WTC11 (cell line): ENCODE measurements at regions not wholly inside any gene's neighbourhood (a gene's known extent, or its start where the extent isn't known, plus 50 kb on each side); places are given as distances from the start of the nearest gene placed in this dataset.

Source experiments
- ATAC-seq: fragments of 200-7000 bp; cut with Tn5 transposase; 2 replicates; pipeline ENCODE4 v1.10.0; 2021; ENCODE audit warnings: mild to moderate bottlenecking, moderate library complexity
- CTCF ChIA-PET: fragments of 300-600 bp; sonication (Branson Sonifier 250); formaldehyde crosslinking; loops from one replicate; lab custom pipeline; 2021; ENCODE audit warnings: antibody characterized with exemption; lab: Charles Lee
- POLR2A ChIA-PET: fragments of 350-600 bp; sonication (Branson Sonifier 250); formaldehyde crosslinking; loops from one replicate; lab custom pipeline; 2021; ENCODE audit warnings: antibody characterized with exemption; lab: Charles Lee
- DNase-seq: peaks from one replicate; pipeline ENCODE4 v3.0.0; 2021; ENCODE audit warnings: low spot score
- H3K27ac Mint-ChIP-seq: 2 replicates; pipeline ENCODE4 v1.8.0; 2021; ENCODE audit warnings: mixed read lengths
- H3K27me3 Mint-ChIP-seq: 2 replicates; pipeline ENCODE4 v1.8.0; 2021; ENCODE audit warnings: low read depth, mild to moderate bottlenecking, moderate library complexity, mixed read lengths
- H3K36me3 Mint-ChIP-seq: 2 replicates; pipeline ENCODE4 v1.8.0; 2021; ENCODE audit warnings: mixed read lengths
- H3K4me1 Mint-ChIP-seq: 2 replicates; pipeline ENCODE4 v1.8.0; 2022; ENCODE audit warnings: mixed read lengths
- H3K4me3 Mint-ChIP-seq: 2 replicates; pipeline ENCODE4 v1.8.0; 2021; ENCODE audit warnings: mild to moderate bottlenecking, moderate library complexity, mixed read lengths
- H3K9me3 Mint-ChIP-seq: 2 replicates; pipeline ENCODE4 v1.8.0; 2021; ENCODE audit warnings: mixed read lengths
- ATF1 ChIP-seq: sonication (generic); formaldehyde crosslinking; IDR thresholded peaks from 2 replicates; pipeline ENCODE4 v1.8.1; 2023; ENCODE audit warnings: mild to moderate bottlenecking, moderate library complexity, missing genetic modification reagents
- CREB1 ChIP-seq: sonication (generic); formaldehyde crosslinking; IDR thresholded peaks from 2 replicates; pipeline ENCODE4 v1.8.0; 2023; ENCODE audit warnings: mild to moderate bottlenecking, missing genetic modification reagents
- ELF4 ChIP-seq: sonication (generic); formaldehyde crosslinking; IDR thresholded peaks from 2 replicates; pipeline ENCODE4 v1.8.1; 2022; ENCODE audit warnings: low read depth, mild to moderate bottlenecking, moderate library complexity, missing genetic modification reagents
- GRHL2 ChIP-seq: fragments of 250-450 bp; sonication (Bioruptor Pico); IDR thresholded peaks from 2 replicates; pipeline ENCODE4 v1.8.0; 2022; ENCODE audit warnings: mild to moderate bottlenecking, moderate library complexity; ENCODE audit not compliant: insufficient replicate concordance, severe bottlenecking
- JAZF1 ChIP-seq: fragments of 250-450 bp; sonication (Bioruptor Pico); IDR thresholded peaks from 2 replicates; pipeline ENCODE4 v1.9.0; 2021; ENCODE audit warnings: moderate library complexity, mild to moderate bottlenecking, inconsistent platforms
- JUN ChIP-seq: sonication (generic); formaldehyde crosslinking; IDR thresholded peaks from 2 replicates; pipeline ENCODE4 v1.8.0; 2023; ENCODE audit warnings: mild to moderate bottlenecking, missing genetic modification reagents
- MYBL2 ChIP-seq: sonication (generic); formaldehyde crosslinking; IDR thresholded peaks from 2 replicates; pipeline ENCODE4 v1.8.1; 2023; ENCODE audit warnings: mild to moderate bottlenecking, moderate library complexity, missing genetic modification reagents
- NFATC4 ChIP-seq: fragments of 250-450 bp; sonication (Bioruptor Pico); IDR thresholded peaks from 2 replicates; pipeline ENCODE4 v1.9.0; 2021; ENCODE audit warnings: mild to moderate bottlenecking
- SMAD4 ChIP-seq: sonication (generic); formaldehyde crosslinking; IDR thresholded peaks from 2 replicates; pipeline ENCODE4 v1.8.0; 2022; ENCODE audit warnings: mild to moderate bottlenecking, missing genetic modification reagents
- SP1 ChIP-seq: sonication (generic); formaldehyde crosslinking; conservative IDR thresholded peaks from 2 replicates; pipeline ENCODE4 v1.8.1; 2022; ENCODE audit warnings: missing genetic modification reagents
- ZNF232 ChIP-seq: sonication (generic); formaldehyde crosslinking; IDR thresholded peaks from 2 replicates; pipeline ENCODE4 v1.8.0; 2022; ENCODE audit warnings: mild to moderate bottlenecking, missing genetic modification reagents
- ZNF671 ChIP-seq: fragments of 250-450 bp; sonication (Bioruptor Pico); IDR thresholded peaks from 2 replicates; pipeline ENCODE4 v1.8.0; 2021; ENCODE audit warnings: mild to moderate bottlenecking
- TF ChIP-seq, protein P1 (sequence below): sonication (generic); formaldehyde crosslinking; IDR thresholded peaks from 2 replicates; pipeline ENCODE4 v1.8.1; 2022; ENCODE audit warnings: mild to moderate bottlenecking, missing genetic modification reagents, moderate library complexity, borderline replicate concordance
- TF ChIP-seq, protein P2 (sequence below): fragments of 250-450 bp; sonication (Bioruptor Pico); IDR thresholded peaks from 2 replicates; pipeline ENCODE4 v1.9.0; 2021; ENCODE audit warnings: mild to moderate bottlenecking
- TF ChIP-seq, protein P3 (sequence below): sonication (generic); formaldehyde crosslinking; IDR thresholded peaks from 2 replicates; pipeline ENCODE4 v1.8.1; 2022; ENCODE audit warnings: low read depth, mild to moderate bottlenecking, moderate library complexity, missing genetic modification reagents, borderline replicate concordance
- TF ChIP-seq, protein P4 (sequence below): sonication (generic); formaldehyde crosslinking; IDR thresholded peaks from 2 replicates; pipeline ENCODE4 v1.8.0; 2022; ENCODE audit warnings: mild to moderate bottlenecking, missing genetic modification reagents
- TF ChIP-seq, protein P5 (sequence below): sonication (generic); formaldehyde crosslinking; IDR thresholded peaks from 2 replicates; pipeline ENCODE4 v1.8.1; 2022; ENCODE audit warnings: mild to moderate bottlenecking, moderate library complexity, missing genetic modification reagents

DNA sequence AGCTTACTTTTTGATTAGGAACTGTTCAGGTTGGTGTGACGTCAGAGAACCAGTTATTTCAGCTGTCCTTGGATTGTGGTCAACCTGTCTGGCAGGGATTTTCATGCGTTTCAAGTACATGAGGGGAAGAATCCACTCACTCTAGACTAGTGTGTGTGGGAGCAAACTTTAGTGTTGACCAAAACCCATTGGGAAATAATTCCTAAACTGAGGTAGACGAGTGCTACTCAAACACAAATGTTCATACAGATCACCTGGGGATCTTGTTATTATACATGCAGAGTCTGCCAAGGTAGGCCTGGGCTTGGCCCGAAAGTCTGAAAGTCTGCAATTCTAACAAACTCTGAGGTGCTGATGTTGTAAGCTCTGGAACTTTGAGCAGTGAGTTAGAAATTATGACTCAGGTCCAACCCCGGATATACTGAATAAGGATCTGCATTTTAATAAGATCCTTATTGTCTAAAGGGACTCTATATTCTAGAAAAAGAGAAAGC lies 111.1 kb upstream of the CREB5 start:
- no peak for DNase-seq
- CTCF ChIA-PET: interaction anchor here (1.4 to 1.5 kb wide), 2 partner anchors 8 to 63 kb away, joined by 3 to 6 read pairs; no protein-coding TSS in a partner anchor
- peaks cover 55% of the 10 kb centered on the region for H3K4me1 Mint-ChIP-seq

DNA sequence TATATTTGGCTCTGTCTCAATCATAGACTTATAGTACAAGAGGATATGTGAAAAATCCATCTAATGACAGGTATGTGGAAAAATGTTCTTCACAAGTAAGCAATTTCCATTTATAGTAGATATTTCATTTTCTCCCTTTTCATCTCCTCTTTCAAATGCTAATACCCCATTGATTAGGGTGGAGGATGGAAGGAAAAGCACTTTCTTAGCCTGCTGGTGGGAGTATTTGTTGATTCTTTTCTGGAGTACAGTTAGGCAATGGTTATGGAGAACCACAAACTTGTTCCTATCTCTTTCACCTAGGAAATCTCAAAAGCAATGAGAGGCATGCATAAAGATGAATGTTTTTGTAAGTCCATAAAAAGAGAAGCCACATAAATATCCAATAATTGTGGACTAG lies 108.0 kb upstream of the CREB5 start:
- no peaks in the 10 kb centered on the region for H3K36me3 Mint-ChIP-seq
- ChIA-PET CTCF (interaction anchor here (0.6 to 2.5 kb wide), 3 partner anchors 59 to 212 kb away, joined by 3 to 10 read pairs (median 7); no protein-coding TSS in a partner anchor), POLR2A (no interaction called here)
- ATAC-seq (peak; percentile 43; the same call in 1 of the 2 replicates), DNase-seq (no peak)
- no peak overlapping the region for H3K27ac Mint-ChIP-seq
- H3K9me3 Mint-ChIP-seq: no peaks in the 10 kb centered on the region
- H3K4me1 Mint-ChIP-seq: peaks cover 31% of the 10 kb centered on the region
- TF ChIP-seq JAZF1: no peak
- no peak for TF ChIP-seq CREB1 (CRISPR knock-in tag)
- TF ChIP-seq, protein P1, sequence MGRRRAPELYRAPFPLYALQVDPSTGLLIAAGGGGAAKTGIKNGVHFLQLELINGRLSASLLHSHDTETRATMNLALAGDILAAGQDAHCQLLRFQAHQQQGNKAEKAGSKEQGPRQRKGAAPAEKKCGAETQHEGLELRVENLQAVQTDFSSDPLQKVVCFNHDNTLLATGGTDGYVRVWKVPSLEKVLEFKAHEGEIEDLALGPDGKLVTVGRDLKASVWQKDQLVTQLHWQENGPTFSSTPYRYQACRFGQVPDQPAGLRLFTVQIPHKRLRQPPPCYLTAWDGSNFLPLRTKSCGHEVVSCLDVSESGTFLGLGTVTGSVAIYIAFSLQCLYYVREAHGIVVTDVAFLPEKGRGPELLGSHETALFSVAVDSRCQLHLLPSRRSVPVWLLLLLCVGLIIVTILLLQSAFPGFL (CRISPR knock-in tag): no peak
- H3K4me3 Mint-ChIP-seq: no peak overlapping the region
- no peaks in the 10 kb centered on the region; the same call in 1 of the 2 replicates for H3K27me3 Mint-ChIP-seq

More for the DNA sequence above, 111.1 kb upstream of the CREB5 start:
- no peaks in the 10 kb centered on the region for H3K36me3 Mint-ChIP-seq
- no peaks in the 10 kb centered on the region; the same call in 1 of the 2 replicates for H3K27me3 Mint-ChIP-seq
- TF ChIP-seq, protein P2, sequence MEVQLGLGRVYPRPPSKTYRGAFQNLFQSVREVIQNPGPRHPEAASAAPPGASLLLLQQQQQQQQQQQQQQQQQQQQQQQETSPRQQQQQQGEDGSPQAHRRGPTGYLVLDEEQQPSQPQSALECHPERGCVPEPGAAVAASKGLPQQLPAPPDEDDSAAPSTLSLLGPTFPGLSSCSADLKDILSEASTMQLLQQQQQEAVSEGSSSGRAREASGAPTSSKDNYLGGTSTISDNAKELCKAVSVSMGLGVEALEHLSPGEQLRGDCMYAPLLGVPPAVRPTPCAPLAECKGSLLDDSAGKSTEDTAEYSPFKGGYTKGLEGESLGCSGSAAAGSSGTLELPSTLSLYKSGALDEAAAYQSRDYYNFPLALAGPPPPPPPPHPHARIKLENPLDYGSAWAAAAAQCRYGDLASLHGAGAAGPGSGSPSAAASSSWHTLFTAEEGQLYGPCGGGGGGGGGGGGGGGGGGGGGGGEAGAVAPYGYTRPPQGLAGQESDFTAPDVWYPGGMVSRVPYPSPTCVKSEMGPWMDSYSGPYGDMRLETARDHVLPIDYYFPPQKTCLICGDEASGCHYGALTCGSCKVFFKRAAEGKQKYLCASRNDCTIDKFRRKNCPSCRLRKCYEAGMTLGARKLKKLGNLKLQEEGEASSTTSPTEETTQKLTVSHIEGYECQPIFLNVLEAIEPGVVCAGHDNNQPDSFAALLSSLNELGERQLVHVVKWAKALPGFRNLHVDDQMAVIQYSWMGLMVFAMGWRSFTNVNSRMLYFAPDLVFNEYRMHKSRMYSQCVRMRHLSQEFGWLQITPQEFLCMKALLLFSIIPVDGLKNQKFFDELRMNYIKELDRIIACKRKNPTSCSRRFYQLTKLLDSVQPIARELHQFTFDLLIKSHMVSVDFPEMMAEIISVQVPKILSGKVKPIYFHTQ: no peak
- no peak for TF ChIP-seq MYBL2
- TF ChIP-seq, protein P3, sequence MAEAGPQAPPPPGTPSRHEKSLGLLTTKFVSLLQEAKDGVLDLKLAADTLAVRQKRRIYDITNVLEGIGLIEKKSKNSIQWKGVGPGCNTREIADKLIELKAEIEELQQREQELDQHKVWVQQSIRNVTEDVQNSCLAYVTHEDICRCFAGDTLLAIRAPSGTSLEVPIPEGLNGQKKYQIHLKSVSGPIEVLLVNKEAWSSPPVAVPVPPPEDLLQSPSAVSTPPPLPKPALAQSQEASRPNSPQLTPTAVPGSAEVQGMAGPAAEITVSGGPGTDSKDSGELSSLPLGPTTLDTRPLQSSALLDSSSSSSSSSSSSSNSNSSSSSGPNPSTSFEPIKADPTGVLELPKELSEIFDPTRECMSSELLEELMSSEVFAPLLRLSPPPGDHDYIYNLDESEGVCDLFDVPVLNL: no peak
- TF ChIP-seq ELF4: no peak
- TF ChIP-seq SMAD4 (CRISPR knock-in tag): no peak
- no peak for TF ChIP-seq GRHL2 (CRISPR knock-in tag)
- TF ChIP-seq, protein P4, sequence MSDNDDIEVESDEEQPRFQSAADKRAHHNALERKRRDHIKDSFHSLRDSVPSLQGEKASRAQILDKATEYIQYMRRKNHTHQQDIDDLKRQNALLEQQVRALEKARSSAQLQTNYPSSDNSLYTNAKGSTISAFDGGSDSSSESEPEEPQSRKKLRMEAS (CRISPR knock-in tag): no peak
- TF ChIP-seq, protein P5, sequence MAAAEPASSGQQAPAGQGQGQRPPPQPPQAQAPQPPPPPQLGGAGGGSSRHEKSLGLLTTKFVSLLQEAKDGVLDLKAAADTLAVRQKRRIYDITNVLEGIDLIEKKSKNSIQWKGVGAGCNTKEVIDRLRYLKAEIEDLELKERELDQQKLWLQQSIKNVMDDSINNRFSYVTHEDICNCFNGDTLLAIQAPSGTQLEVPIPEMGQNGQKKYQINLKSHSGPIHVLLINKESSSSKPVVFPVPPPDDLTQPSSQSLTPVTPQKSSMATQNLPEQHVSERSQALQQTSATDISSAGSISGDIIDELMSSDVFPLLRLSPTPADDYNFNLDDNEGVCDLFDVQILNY (CRISPR knock-in tag): no peak
- TF ChIP-seq ZNF671 (CRISPR knock-in tag): no peak
- no peak for TF ChIP-seq SP1 (CRISPR knock-in tag)
- no peak for TF ChIP-seq ATF1 (CRISPR knock-in tag)
- TF ChIP-seq CREB1 (CRISPR knock-in tag): no peak
- no peak for TF ChIP-seq NFATC4
- TF ChIP-seq JUN (CRISPR knock-in tag): no peak
- TF ChIP-seq ZNF232 (CRISPR knock-in tag): no peak
- H3K9me3 Mint-ChIP-seq: no peaks in the 10 kb centered on the region
- no peak for ATAC-seq
- no peak overlapping the region for H3K4me3 Mint-ChIP-seq
- POLR2A ChIA-PET: no interaction called here
- H3K27ac Mint-ChIP-seq: peak overlapping the region; percentile 48; the same call in 1 of the 2 replicates
